HUES6 (cell line): ENCODE measurements at regions not wholly inside any gene's neighbourhood (a gene's known extent, or its start where the extent isn't known, plus 50 kb on each side); places are given as distances from the start of the nearest gene placed in this dataset.

Experiments
- H3K27ac ChIP-seq: 2 replicates; pipeline ENCODE4 v1.7.0; 2013; ENCODE audit warnings: low read depth, mild to moderate bottlenecking, low read length, inconsistent platforms
- H3K27me3 ChIP-seq: 2 replicates; pipeline ENCODE4 v1.6.1; 2013; ENCODE audit warnings: low read length; ENCODE audit not compliant: control insufficient read depth, insufficient read depth
- H3K36me3 ChIP-seq: 2 replicates; pipeline ENCODE4 v1.6.1; 2013; ENCODE audit warnings: low read length; ENCODE audit not compliant: control insufficient read depth, insufficient read depth
- H3K4me1 ChIP-seq: 2 replicates; pipeline ENCODE4 v1.6.1; 2013; ENCODE audit warnings: low read length; ENCODE audit not compliant: control insufficient read depth, insufficient read depth
- H3K4me3 ChIP-seq: 2 replicates; pipeline ENCODE4 v1.5.1; 2013; ENCODE audit warnings: low read depth, low read length
- H3K9ac ChIP-seq: one replicate; pipeline ENCODE4 v1.6.1; 2013; ENCODE audit warnings: mild to moderate bottlenecking, low read length
- H3K9me3 ChIP-seq: 2 replicates; pipeline ENCODE4 v1.6.1; 2013; ENCODE audit warnings: low read depth, low read length; ENCODE audit not compliant: control insufficient read depth, insufficient read depth

DNA sequence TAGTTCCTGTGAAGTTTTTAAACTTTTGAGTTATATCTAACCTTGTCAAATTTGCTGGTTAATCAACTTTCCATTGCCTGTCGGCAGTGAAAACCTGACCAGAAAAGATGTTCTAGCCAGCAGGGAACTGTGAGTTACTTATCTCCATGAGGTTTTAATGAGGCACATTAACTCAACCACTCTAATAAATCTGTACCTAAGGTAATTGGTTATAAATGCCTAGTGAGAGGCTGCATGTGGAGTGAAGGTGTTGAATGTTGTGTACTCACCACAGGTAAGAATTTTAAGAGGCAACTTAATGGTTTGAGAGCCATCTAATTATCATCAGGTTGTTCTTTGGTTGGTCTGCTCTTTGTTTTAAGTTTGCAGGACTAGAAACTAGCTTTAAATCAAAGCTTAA is 138.4 kb upstream of the LHX8 start:
- Histone ChIP-seq H3K4me3 (no peak overlapping the region), H3K9ac (no peak overlapping the region), H3K4me1 (no peaks in the 10 kb centered on the region), H3K27ac (no peak overlapping the region), H3K9me3 (no peaks in the 10 kb centered on the region), H3K36me3 (no peaks in the 10 kb centered on the region), H3K27me3 (no peaks in the 10 kb centered on the region)

DNA sequence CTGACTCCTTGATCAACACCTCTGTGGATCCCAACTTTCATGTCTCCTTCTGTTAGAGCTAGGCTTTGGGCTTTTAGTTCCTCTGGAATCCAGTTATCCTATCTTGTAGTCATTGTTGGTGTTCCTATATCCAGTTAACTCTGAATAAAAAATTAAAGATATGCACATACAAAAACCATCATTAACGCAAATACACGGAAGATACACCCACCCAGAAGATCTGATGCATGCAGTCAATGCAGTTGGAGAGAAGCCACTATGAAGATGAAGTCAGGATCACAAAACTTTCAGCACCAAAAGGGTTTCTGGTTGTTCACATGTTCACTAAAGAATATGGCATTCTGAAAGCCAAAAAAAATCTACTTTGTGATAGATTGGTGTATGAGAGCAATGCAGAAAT is 123.6 kb upstream of the LHX8 start:
- Histone ChIP-seq H3K9ac (no peak overlapping the region), H3K27ac (no peak overlapping the region), H3K4me3 (no peak overlapping the region), H3K4me1 (no peaks in the 10 kb centered on the region), H3K9me3 (no peaks in the 10 kb centered on the region), H3K36me3 (no peaks in the 10 kb centered on the region), H3K27me3 (no peaks in the 10 kb centered on the region)

DNA sequence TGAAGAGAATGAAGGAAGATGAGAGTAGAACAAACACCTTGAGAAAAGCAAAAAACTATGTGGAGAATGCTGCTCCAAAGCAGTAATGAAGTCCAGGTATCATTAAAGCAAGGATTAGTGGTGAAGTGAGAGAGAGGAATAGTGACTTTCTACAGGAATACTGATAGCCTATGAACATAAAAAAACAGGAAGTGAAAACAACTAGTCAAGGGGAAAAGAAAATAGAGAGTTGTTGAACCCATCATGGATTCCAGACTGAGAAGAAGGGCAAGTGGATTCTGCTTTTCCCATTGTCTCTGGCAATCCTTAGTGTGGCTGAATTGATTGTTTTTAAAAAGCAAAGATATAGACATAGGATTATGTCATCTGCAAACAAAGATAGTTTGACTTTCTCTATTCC is 119.9 kb upstream of the LHX8 start:
- Histone ChIP-seq H3K9ac (no peak overlapping the region), H3K4me1 (no peaks in the 10 kb centered on the region), H3K27me3 (no peaks in the 10 kb centered on the region), H3K27ac (no peak overlapping the region), H3K9me3 (no peaks in the 10 kb centered on the region), H3K36me3 (no peaks in the 10 kb centered on the region), H3K4me3 (no peak overlapping the region)

DNA sequence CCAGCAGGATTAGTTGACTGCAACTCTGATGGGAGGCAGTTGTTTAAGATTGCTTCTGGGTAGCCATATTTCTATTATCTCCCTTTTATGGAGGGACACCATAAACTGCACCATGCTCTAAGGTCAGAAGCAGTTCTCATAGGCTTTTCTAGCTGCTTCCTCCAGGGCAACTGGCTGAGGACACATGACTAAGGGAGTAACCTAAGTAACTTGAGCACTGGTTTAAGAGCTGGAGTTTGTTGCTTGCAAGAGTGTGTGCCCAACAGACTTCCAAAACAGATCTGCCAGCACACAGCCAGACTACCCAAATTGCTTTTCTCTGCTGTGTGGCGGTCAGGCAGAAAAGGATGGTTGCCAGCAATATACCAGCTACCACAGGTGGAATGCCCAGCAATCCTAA is 111.2 kb upstream of the LHX8 start:
- no peak overlapping the region for H3K9ac ChIP-seq

DNA sequence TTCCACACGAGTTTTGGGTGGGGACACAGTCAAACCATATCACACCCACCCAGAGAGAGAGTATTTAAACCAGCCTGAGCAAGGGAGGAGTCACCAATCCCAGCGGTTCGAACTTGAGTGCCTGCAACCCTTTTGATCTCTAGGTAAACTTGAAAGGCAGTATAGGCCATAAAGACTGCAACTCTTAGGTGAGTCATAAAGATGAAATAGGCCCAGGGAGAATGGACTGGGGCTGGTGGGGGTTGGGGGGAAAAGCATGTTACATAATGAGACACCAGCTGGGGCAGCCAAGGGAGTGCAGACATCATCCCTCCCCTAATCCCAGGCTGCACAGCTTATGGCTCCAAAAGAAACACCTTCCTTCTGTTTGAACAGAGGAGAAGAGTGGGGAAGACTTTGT is 99.8 kb upstream of the LHX8 start:
- Histone ChIP-seq H3K4me3 (no peak overlapping the region), H3K27me3 (no peaks in the 10 kb centered on the region), H3K4me1 (no peaks in the 10 kb centered on the region), H3K27ac (no peak overlapping the region), H3K9ac (no peak overlapping the region), H3K9me3 (peaks cover 11% of the 10 kb centered on the region; the same call in 1 of the 2 replicates), H3K36me3 (no peaks in the 10 kb centered on the region)

More for the DNA sequence above, 111.2 kb upstream of the LHX8 start:
- no peak overlapping the region for H3K4me3 ChIP-seq
- H3K4me1 ChIP-seq: no peaks in the 10 kb centered on the region
- no peak overlapping the region for H3K27ac ChIP-seq
- 0 out of 2 replicates have a peak, but pooled peaks cover 4% of the 10 kb centered on the region for H3K9me3 ChIP-seq
- no peaks in the 10 kb centered on the region for H3K27me3 ChIP-seq
- H3K36me3 ChIP-seq: no peaks in the 10 kb centered on the region

DNA sequence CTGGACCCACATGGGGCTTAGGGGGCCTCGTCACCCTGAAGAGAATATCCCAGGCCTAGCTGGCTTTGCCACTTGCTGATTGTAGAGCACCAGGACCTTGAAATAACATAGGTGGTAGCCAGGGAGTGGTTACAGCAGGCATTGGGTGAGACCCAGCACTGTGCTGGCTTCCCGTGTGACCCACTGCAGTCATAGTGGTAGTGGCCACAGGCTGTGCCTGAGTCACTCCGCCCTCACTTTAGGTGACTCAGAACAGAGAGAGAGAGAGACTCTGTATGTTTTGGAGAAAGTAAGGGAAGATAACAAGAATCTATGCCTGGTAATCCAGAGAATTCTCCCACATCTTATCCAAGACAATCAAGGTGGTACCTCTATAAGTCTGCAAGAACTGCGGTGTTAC is 98.7 kb upstream of the LHX8 start:
- peaks cover 21% of the 10 kb centered on the region for H3K9me3 ChIP-seq

DNA sequence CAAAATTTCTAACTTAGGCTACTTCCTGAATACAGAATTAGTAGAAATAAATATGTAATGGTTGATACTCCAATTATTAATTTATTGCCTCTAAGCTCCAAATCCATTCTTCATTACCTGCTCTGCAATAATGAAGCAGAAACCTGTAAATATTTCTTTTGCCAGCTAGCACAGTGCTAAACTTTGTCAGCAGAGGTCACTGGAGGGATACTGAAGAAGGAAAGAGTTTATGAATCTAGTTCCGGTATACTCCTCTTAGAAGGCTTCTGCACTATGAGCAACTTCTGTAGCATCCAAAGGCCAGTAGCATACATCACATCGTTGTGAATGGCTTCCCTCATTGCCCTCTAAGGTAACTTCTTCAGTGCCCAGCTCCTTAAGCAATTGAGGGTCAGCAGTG is 81.0 kb upstream of the LHX8 start:
- no peak overlapping the region for H3K27ac ChIP-seq
- H3K4me1 ChIP-seq: no peaks in the 10 kb centered on the region
- H3K36me3 ChIP-seq: no peaks in the 10 kb centered on the region
- H3K9me3 ChIP-seq: no peaks in the 10 kb centered on the region
- H3K9ac ChIP-seq: no peak overlapping the region
- H3K27me3 ChIP-seq: no peaks in the 10 kb centered on the region
- no peak overlapping the region for H3K4me3 ChIP-seq

More for the DNA sequence above, 98.7 kb upstream of the LHX8 start:
- H3K4me1 ChIP-seq: no peaks in the 10 kb centered on the region
- no peak overlapping the region for H3K27ac ChIP-seq
- no peak overlapping the region for H3K4me3 ChIP-seq
- H3K27me3 ChIP-seq: no peaks in the 10 kb centered on the region
- no peaks in the 10 kb centered on the region for H3K36me3 ChIP-seq
- no peak overlapping the region for H3K9ac ChIP-seq

DNA sequence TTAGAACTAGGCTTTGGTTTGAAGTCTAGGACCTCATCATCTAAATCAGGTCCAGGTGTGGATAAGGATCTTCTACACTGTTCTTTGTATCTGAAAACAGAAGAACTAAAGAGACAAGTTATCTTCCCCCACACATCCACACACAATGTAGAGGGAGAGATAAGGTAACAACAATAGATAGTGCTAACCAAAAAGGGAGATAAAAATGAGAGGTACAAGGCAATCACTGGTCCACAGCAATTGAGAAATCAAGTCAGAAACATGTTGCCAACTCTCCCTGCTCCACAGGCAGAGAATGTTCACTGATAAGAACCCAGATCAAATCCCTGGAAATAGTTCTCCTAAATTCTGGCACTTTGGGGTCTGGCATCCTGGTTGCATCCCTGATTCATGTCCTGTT is 75.8 kb upstream of the LHX8 start:
- Histone ChIP-seq H3K9ac (peak overlapping the region; percentile 53), H3K27ac (no peak overlapping the region), H3K4me1 (no peaks in the 10 kb centered on the region), H3K27me3 (no peaks in the 10 kb centered on the region), H3K4me3 (no peak overlapping the region), H3K36me3 (no peaks in the 10 kb centered on the region), H3K9me3 (no peaks in the 10 kb centered on the region)

DNA sequence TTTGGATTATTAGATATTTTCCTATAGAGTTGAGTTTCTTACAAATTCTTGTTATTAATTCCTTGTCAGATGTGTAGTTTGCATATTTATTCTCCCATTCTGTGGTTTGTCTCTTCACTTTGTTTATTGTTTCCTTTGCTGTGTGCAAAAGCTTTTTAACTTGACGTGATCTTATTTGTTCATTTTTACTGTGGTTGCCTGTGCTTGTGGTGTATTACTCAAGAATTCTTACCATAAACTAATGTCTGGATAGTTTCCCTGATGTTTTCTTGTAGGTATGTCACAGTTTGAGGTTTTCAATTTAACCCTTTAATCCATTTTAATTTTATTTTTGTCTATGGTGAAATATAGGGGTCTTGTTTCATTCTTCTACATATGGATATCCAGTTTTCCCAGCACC is 72.1 kb upstream of the LHX8 start:
- Histone ChIP-seq H3K27ac (no peak overlapping the region), H3K4me1 (no peaks in the 10 kb centered on the region), H3K4me3 (no peak overlapping the region), H3K9me3 (no peaks in the 10 kb centered on the region), H3K36me3 (no peaks in the 10 kb centered on the region), H3K9ac (no peak overlapping the region), H3K27me3 (no peaks in the 10 kb centered on the region)

DNA sequence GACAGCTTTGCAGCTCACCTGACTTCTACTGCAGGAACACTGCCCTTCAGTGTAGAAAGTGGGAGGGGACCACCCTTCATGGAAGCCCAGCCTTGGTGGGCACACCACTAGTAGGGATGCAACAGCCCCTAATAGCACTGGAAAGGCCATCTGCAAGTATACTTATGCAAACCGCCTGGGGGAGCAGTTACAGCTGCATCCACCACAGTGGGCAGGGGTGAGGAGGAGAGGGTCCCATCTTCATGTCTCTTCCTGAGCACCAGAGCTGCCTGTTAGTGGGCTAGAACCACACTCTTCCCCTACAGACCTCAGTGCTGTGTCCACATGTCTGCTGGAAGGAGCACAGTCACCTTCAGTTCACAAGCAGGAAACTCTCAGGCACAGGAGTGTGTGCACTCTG is 66.2 kb upstream of the LHX8 start:
- Histone ChIP-seq H3K9me3 (no peaks in the 10 kb centered on the region), H3K27me3 (no peaks in the 10 kb centered on the region), H3K36me3 (no peaks in the 10 kb centered on the region), H3K4me1 (no peaks in the 10 kb centered on the region), H3K27ac (no peak overlapping the region), H3K4me3 (no peak overlapping the region), H3K9ac (no peak overlapping the region)

DNA sequence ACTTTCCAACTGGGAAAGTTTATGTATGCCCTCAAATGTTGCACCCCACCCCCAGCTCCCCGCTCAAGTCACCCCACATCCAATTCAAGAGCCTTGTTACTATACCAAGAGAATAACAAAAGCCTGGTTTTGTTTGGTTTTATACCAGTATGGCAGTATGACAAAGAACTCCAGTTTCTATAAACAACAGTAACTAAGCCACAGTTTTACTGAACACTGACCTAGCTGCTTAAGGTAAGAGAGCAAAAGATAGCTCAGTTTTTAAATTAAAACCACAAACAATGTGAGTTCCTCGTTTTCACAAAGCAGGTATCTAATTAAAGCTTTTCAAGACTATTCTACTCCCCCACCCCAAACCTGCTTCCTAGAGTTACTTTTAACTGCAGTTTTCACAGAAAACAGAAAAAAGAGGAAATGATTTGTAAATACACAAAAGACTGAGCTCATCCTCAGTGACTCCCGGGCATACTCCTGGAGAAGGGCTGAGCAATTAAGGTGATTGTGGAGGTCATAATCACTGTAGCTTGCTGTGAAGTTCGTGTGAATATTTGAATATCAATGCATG is 59.3 kb upstream of the LHX8 start:
- Histone ChIP-seq H3K9me3 (no peaks in the 10 kb centered on the region), H3K4me1 (peaks cover 48% of the 10 kb centered on the region), H3K27me3 (no peaks in the 10 kb centered on the region), H3K27ac (peak overlapping the region; percentile 79), H3K4me3 (peak overlapping the region; percentile 20; the same call in 1 of the 2 replicates), H3K36me3 (no peaks in the 10 kb centered on the region), H3K9ac (no peak overlapping the region)
